Lower leg skin (tissue), 3 donors: ENCODE measurements at regions not wholly inside any gene's neighbourhood (a gene's known extent, or its start where the extent isn't known, plus 50 kb on each side); places are given as distances from the start of the nearest gene placed in this dataset.

Source experiments
- CTCF ChIP-seq, 3 donors: fragments of 450-650 bp; IDR thresholded peaks; one replicate each; pipeline ENCODE4 v1.5.1; 2016; ENCODE audit warnings: antibody characterized with exemption in 3 of 3, mild to moderate bottlenecking in 3 of 3, moderate library complexity in 2 of 3
- POLR2A ChIP-seq, 2 donors: fragments of 450-650 bp; IDR thresholded peaks; one replicate each; pipeline ENCODE4 v1.6.1; 2016 to 2017; ENCODE audit warnings: antibody characterized with exemption in 2 of 2, mild to moderate bottlenecking in 1 of 2, moderate library complexity in 1 of 2

- no peak for TF ChIP-seq CTCF (IDR thresholded peaks at IDR 0.05)
- TF ChIP-seq POLR2A (IDR thresholded peaks at IDR 0.05): no peak
These were observed 347.8 kb downstream of the IPMK start for GRCh38 chr10:57919864-57920263.
